ENCODE measurements at regions not wholly inside any gene's neighbourhood (a gene's known extent, or its start where the extent isn't known, plus 50 kb on each side); places are given as distances from the start of the nearest gene placed in this dataset.
"Not testable (repeated sequence)": the region's sequence is repeated elsewhere in the genome, so short reads cannot be mapped to it uniquely, and the experiment has no call there.

GRCh38 chr12:62005615-62006014 lies 254.6 kb upstream of the USP15 start:
- Histone ChIP-seq H3K36me3 (no peaks in the 10 kb centered on the region), H3K9me3 (no peaks in the 10 kb centered on the region), H3K27ac (no peak overlapping the region), H3K4me1 (no peaks in the 10 kb centered on the region), H3K4me3 (no peak overlapping the region), H3K27me3 (no peaks in the 10 kb centered on the region)
- intact Hi-C loops (cut with DNase I; ENCODE audit: low total_unique reads), result no loop called here
- TF ChIP-seq POLR2AphosphoS5 (IDR thresholded peaks at IDR 0.05) (no peak), POLR2A (IDR thresholded peaks at IDR 0.05) (no peak), CTCF (IDR thresholded peaks at IDR 0.05) (no peak)
- DNase-seq (ENCODE audit: low spot score in 2 of 2), result no peak

GRCh38 chr12:62006076-62006732 lies 254.0 kb upstream of the USP15 start:
- DNase-seq (ENCODE audit: low spot score in 2 of 2), result no peak
- Histone ChIP-seq H3K27ac (no peak overlapping the region), H3K36me3 (no peaks in the 10 kb centered on the region), H3K4me1 (no peaks in the 10 kb centered on the region), H3K4me3 (no peak overlapping the region), H3K9me3 (no peaks in the 10 kb centered on the region), H3K27me3 (no peaks in the 10 kb centered on the region)
- no peak for TF ChIP-seq POLR2AphosphoS5 (IDR thresholded peaks at IDR 0.05)
- peak; percentile 24 to 32 (median 26) for TF ChIP-seq CTCF (IDR thresholded peaks at IDR 0.05)
- intact Hi-C loops (cut with DNase I; ENCODE audit: low total_unique reads), result no loop called here

- Histone ChIP-seq H3K4me3 (no peak overlapping the region), H3K9me3 (no peaks in the 10 kb centered on the region), H3K27me3 (no peaks in the 10 kb centered on the region), H3K4me1 (no peaks in the 10 kb centered on the region), H3K27ac (no peak overlapping the region), H3K36me3 (no peaks in the 10 kb centered on the region)
- intact Hi-C loops (cut with DNase I; ENCODE audit: low total_unique reads), result no loop called here
- no peak for DNase-seq (ENCODE audit: low spot score in 2 of 2)
- TF ChIP-seq POLR2A (IDR thresholded peaks at IDR 0.05) (no peak), CTCF (IDR thresholded peaks at IDR 0.05) (no peak), POLR2AphosphoS5 (IDR thresholded peaks at IDR 0.05) (no peak)
Observed at GRCh38 chr12:62008703-62009102, 251.5 kb upstream of the USP15 start.

- no peaks in the 10 kb centered on the region for H3K9me3 ChIP-seq
- no peak overlapping the region for H3K27ac ChIP-seq
- no peaks in the 10 kb centered on the region for H3K27me3 ChIP-seq
- no peak for DNase-seq (ENCODE audit: low spot score in 2 of 2)
- intact Hi-C loops (cut with DNase I; ENCODE audit: low total_unique reads), result no loop called here
- no peak for TF ChIP-seq POLR2AphosphoS5 (IDR thresholded peaks at IDR 0.05)
- no peak for TF ChIP-seq CTCF (IDR thresholded peaks at IDR 0.05)
- TF ChIP-seq POLR2A (IDR thresholded peaks at IDR 0.05), result no peak
- H3K4me1 ChIP-seq, result no peaks in the 10 kb centered on the region
- no peaks in the 10 kb centered on the region for H3K36me3 ChIP-seq
- H3K4me3 ChIP-seq, result no peak overlapping the region
Observed at GRCh38 chr12:62009445-62009844, 250.8 kb upstream of the USP15 start.

- H3K9me3 ChIP-seq; DNase-seq (ENCODE audit: low spot score in 2 of 2); H3K27me3 ChIP-seq; H3K36me3 ChIP-seq; H3K27ac ChIP-seq; H3K4me3 ChIP-seq; H3K4me1 ChIP-seq: not testable (repeated sequence)
- intact Hi-C loops (cut with DNase I; ENCODE audit: low total_unique reads), result loop anchor here (1.0 to 10.0 kb wide), 2 partner anchors 8 to 1214 kb away; no protein-coding TSS in a partner anchor
Observed at GRCh38 chr12:62010331-62010906, 249.8 kb upstream of the USP15 start.

- not testable (repeated sequence) for H3K27ac ChIP-seq; H3K4me3 ChIP-seq; DNase-seq (ENCODE audit: low spot score in 2 of 2); H3K27me3 ChIP-seq; H3K9me3 ChIP-seq; H3K4me1 ChIP-seq; H3K36me3 ChIP-seq
- intact Hi-C loops (cut with DNase I; ENCODE audit: low total_unique reads), result loop anchor here (1.0 to 10.0 kb wide), 2 partner anchors 7 to 1214 kb away; no protein-coding TSS in a partner anchor
Observed at GRCh38 chr12:62010973-62011372, 249.2 kb upstream of the USP15 start.

Measured in breast epithelium (tissue), 4 donors.